Breast epithelium (tissue), 3 donors: ENCODE measurements at regions not wholly inside any gene's neighbourhood (a gene's known extent, or its start where the extent isn't known, plus 50 kb on each side); places are given as distances from the start of the nearest gene placed in this dataset.

Experiments
- CTCF ChIP-seq, 3 donors: fragments of 450-650 bp; IDR thresholded peaks; one replicate each; pipeline ENCODE4 v1.5.1; 2016 to 2017; ENCODE audit warnings: antibody characterized with exemption in 3 of 3, mild to moderate bottlenecking in 3 of 3, moderate library complexity in 3 of 3
- POLR2A ChIP-seq: fragments of 450-650 bp; IDR thresholded peaks from one replicate; pipeline ENCODE4 v1.6.1; 2016; ENCODE audit warnings: antibody characterized with exemption, mild to moderate bottlenecking, moderate library complexity

- no peak for TF ChIP-seq CTCF (IDR thresholded peaks at IDR 0.05)
- no peak for TF ChIP-seq POLR2A
Measured at GRCh38 chr14:65335411-65335947, 77.1 kb upstream of the FUT8 start.
